Right atrium auricular region (tissue), 2 donors: ENCODE measurements at regions not wholly inside any gene's neighbourhood (a gene's known extent, or its start where the extent isn't known, plus 50 kb on each side); places are given as distances from the start of the nearest gene placed in this dataset.

ENCODE experiments used
- DNase-seq: peaks from one replicate; pipeline ENCODE4 v3.0.0-alpha.2; 2019; ENCODE audit warnings: low spot score
- H3K27ac ChIP-seq, 2 donors: fragments of 200-600 bp; sonication (generic); 1 replicate in 1 of 2; 2 replicates in 1 of 2; pipeline ENCODE4 v1.5.1; 2016 to 2019
- H3K27me3 ChIP-seq, 2 donors: fragments of 200-600 bp; sonication (generic); one replicate each; pipeline versions ENCODE4 v1.5.1 to v1.6.0; 2017 to 2019
- H3K36me3 ChIP-seq: fragments of 200-600 bp; sonication (generic); one replicate; pipeline ENCODE4 v1.5.1; 2016
- H3K4me1 ChIP-seq, 2 donors: fragments of 200-600 bp; sonication (generic); one replicate each; pipeline versions ENCODE4 v1.5.1 to v1.6.0; 2017 to 2019
- H3K4me3 ChIP-seq, 2 donors: fragments of 200-600 bp; sonication (generic); 1 replicate in 1 of 2; 2 replicates in 1 of 2; pipeline ENCODE4 v1.5.1; 2017 to 2019; ENCODE audit warnings: mild to moderate bottlenecking in 1 of 2, moderate library complexity in 1 of 2
- H3K9me3 ChIP-seq, 2 donors: fragments of 200-600 bp; sonication (generic); one replicate each; pipeline ENCODE4 v1.5.1; 2019
- TF ChIP-seq, protein P1 (sequence below), 2 donors: fragments of 200-600 bp; sonication (generic); IDR thresholded peaks; one replicate each; pipeline ENCODE4 v1.5.1; 2019; ENCODE audit warnings: antibody characterized with exemption in 2 of 2

- H3K27me3 ChIP-seq = no peaks in the 10 kb centered on the region
- TF ChIP-seq, protein P1, sequence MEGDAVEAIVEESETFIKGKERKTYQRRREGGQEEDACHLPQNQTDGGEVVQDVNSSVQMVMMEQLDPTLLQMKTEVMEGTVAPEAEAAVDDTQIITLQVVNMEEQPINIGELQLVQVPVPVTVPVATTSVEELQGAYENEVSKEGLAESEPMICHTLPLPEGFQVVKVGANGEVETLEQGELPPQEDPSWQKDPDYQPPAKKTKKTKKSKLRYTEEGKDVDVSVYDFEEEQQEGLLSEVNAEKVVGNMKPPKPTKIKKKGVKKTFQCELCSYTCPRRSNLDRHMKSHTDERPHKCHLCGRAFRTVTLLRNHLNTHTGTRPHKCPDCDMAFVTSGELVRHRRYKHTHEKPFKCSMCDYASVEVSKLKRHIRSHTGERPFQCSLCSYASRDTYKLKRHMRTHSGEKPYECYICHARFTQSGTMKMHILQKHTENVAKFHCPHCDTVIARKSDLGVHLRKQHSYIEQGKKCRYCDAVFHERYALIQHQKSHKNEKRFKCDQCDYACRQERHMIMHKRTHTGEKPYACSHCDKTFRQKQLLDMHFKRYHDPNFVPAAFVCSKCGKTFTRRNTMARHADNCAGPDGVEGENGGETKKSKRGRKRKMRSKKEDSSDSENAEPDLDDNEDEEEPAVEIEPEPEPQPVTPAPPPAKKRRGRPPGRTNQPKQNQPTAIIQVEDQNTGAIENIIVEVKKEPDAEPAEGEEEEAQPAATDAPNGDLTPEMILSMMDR (IDR thresholded peaks at IDR 0.05) = no peak
- H3K27ac ChIP-seq = no peak overlapping the region
- DNase-seq = no peak
- no peaks in the 10 kb centered on the region for H3K36me3 ChIP-seq
- no peaks in the 10 kb centered on the region for H3K4me1 ChIP-seq
- no peaks in the 10 kb centered on the region for H3K9me3 ChIP-seq
- H3K4me3 ChIP-seq = no peak overlapping the region
Measured at GRCh38 chr13:44819772-44820171, 169.5 kb downstream of the NUFIP1 start.

DNA sequence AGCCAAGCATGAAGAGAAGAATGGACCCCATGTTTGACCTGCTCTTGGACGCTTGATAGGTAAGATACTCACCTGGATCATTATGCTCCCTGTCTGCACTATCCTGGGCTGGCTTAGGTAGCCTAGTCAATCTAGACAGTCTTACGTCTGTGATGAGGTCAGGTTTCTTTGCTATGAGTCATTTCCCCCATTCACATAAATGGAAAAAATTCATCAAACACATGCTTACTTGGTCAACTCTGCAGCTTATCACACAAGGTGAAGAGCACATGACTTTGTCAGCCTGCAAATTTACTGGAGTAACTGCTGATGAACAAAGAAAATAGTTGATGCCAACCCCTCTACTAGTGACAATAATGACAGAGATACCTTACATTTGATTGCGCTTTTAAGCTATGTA, 170.0 kb downstream of the NUFIP1 start:
- Histone ChIP-seq H3K4me1 (no peaks in the 10 kb centered on the region), H3K4me3 (no peak overlapping the region), H3K9me3 (no peaks in the 10 kb centered on the region), H3K36me3 (no peaks in the 10 kb centered on the region), H3K27me3 (no peaks in the 10 kb centered on the region), H3K27ac (no peak overlapping the region)
- TF ChIP-seq, protein P1 (IDR thresholded peaks at IDR 0.05) = no peak
- DNase-seq = no peak

- no peak overlapping the region for H3K27ac ChIP-seq
- no peak for DNase-seq
- no peaks in the 10 kb centered on the region for H3K36me3 ChIP-seq
- no peaks in the 10 kb centered on the region for H3K27me3 ChIP-seq
- peaks cover 0 to 2% of the 10 kb centered on the region in 2 donors for H3K4me1 ChIP-seq
- TF ChIP-seq, protein P1 (IDR thresholded peaks at IDR 0.05) = peak in 1 of 2 donors; percentile 8
- H3K4me3 ChIP-seq = no peak overlapping the region
- H3K9me3 ChIP-seq = no peaks in the 10 kb centered on the region
Measured at GRCh38 chr13:44818428-44818827, 170.8 kb downstream of the NUFIP1 start.

DNA sequence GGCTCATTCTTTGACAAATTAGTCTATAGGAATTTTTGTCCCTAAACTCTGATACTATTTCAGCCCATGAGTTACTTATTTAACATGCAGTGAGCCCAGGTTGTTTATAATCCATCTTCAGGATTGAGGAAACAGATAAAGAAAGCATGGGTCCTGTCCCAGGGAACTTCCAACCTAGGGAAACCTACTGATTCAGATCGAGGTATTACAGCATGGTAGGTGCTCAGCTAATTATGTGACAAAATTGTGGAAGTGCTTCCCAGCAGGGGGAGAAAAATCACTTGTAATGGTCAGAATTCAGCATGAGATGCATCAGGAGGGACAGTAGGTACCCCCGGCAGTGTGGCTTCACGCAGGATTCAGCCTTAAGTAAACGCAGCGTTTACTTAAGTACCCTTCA, 171.3 kb downstream of the NUFIP1 start:
- DNase-seq = no peak
- no peak overlapping the region for H3K27ac ChIP-seq
- TF ChIP-seq, protein P1 (IDR thresholded peaks at IDR 0.05) = no peak
- no peaks in the 10 kb centered on the region for H3K36me3 ChIP-seq
- H3K27me3 ChIP-seq = no peaks in the 10 kb centered on the region
- H3K4me3 ChIP-seq = no peak overlapping the region
- H3K4me1 ChIP-seq = peaks cover 0 to 6% of the 10 kb centered on the region in 2 donors
- no peaks in the 10 kb centered on the region for H3K9me3 ChIP-seq

DNA sequence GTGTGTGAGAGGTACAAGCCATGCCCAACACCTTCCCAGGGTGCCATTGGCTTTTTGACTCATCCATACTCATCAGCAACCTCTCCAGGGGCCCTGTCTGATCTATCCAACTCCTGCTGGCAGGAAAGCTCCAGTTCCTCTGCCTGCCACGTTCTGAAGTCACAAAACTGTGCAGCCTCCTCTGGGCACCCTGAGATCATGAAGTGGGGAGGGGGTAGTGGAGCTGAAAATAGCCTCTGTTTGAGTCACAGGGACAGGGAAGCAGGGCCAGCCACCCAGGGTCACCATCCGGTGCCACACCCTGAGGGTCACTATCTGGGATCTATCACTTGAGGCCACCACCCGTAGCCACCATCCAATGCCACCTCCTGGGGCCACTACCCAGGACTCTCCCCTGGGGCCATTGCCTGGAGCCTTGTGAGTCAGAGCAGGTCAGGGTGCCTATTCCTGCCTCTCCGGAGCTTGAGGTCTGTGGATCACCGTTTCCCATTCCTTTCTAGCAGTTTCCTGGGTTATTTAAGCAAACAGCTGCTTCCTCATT, 172.1 kb downstream of the NUFIP1 start:
- no peak overlapping the region for H3K4me3 ChIP-seq
- no peaks in the 10 kb centered on the region for H3K36me3 ChIP-seq
- H3K9me3 ChIP-seq = no peaks in the 10 kb centered on the region
- no peak overlapping the region for H3K27ac ChIP-seq
- DNase-seq = no peak
- peaks cover 0 to 8% of the 10 kb centered on the region in 2 donors for H3K4me1 ChIP-seq
- no peaks in the 10 kb centered on the region for H3K27me3 ChIP-seq
- TF ChIP-seq, protein P1 (IDR thresholded peaks at IDR 0.05) = no peak

DNA sequence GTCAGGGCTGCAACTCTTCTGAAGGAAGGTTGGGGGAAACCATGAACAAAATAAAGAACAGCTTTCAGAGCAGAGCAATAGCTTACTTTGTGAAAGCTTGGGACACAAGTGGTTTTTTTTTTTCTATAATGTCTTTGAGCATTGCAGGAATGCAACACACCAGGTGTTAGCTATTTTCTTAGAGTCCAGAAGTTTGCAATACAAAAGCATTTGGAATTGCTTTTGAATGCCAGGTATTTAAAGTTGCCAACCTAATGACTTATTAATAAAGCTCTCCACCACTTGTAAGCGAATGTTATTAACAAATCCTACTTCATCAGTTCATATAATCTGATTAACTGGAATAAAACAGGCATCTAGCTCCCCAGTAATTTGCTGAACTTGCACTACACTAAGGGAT, 172.6 kb downstream of the NUFIP1 start:
- Histone ChIP-seq H3K27me3 (no peaks in the 10 kb centered on the region), H3K9me3 (no peaks in the 10 kb centered on the region), H3K27ac (no peak overlapping the region), H3K36me3 (no peaks in the 10 kb centered on the region), H3K4me1 (peaks cover 0 to 8% of the 10 kb centered on the region in 2 donors), H3K4me3 (no peak overlapping the region)
- no peak for DNase-seq
- TF ChIP-seq, protein P1 (IDR thresholded peaks at IDR 0.05) = no peak
